GM19438 (cell line): ENCODE measurements at regions not wholly inside any gene's neighbourhood (a gene's known extent, or its start where the extent isn't known, plus 50 kb on each side); places are given as distances from the start of the nearest gene placed in this dataset.
"Not testable (repeated sequence)": the region's sequence is repeated elsewhere in the genome, so short reads cannot be mapped to it uniquely, and the experiment has no call there.

Experiments
- ATAC-seq: cut with Tn5 transposase; IDR thresholded peaks from one replicate; pipeline ENCODE4 v1.9.1; 2021; ENCODE audit warnings: low read depth; ENCODE audit not compliant: unreplicated experiment

- no peak for ATAC-seq
Measured at GRCh38 chr15:75100679-75101078, 77.3 kb downstream of the PPCDC start.

- no peak for ATAC-seq
Measured at GRCh38 chr15:75104804-75105557, 81.6 kb downstream of the PPCDC start.

GRCh38 chr15:75107516-75107907 is 84.1 kb downstream of the PPCDC start:
- no peak for ATAC-seq

GRCh38 chr15:75107908-75108838 is 84.8 kb downstream of the PPCDC start:
- ATAC-seq, result no peak

GRCh38 chr15:75109021-75109735 is 85.8 kb downstream of the PPCDC start:
- ATAC-seq, result no peak

GRCh38 chr15:75109736-75110130 is 86.3 kb downstream of the PPCDC start:
- no peak for ATAC-seq

GRCh38 chr15:75112278-75112847 is 89.0 kb downstream of the PPCDC start:
- ATAC-seq, result no peak

- ATAC-seq, result peak; percentile 58
Measured at GRCh38 chr15:75112848-75113492, 88.7 kb upstream of the C15orf39 start.

GRCh38 chr15:75114327-75114726 is 87.4 kb upstream of the C15orf39 start:
- ATAC-seq, result no peak

GRCh38 chr15:75114796-75115195 is 86.9 kb upstream of the C15orf39 start:
- no peak for ATAC-seq

- not testable (repeated sequence) for ATAC-seq
Measured at GRCh38 chr15:75115411-75115913, 86.2 kb upstream of the C15orf39 start.

- not testable (repeated sequence) for ATAC-seq
Measured at GRCh38 chr15:75116143-75116542, 85.5 kb upstream of the C15orf39 start.

GRCh38 chr15:75117993-75118392 is 83.7 kb upstream of the C15orf39 start:
- ATAC-seq, result no peak

GRCh38 chr15:75119312-75119711 is 82.4 kb upstream of the C15orf39 start:
- ATAC-seq, result not testable (repeated sequence)

GRCh38 chr15:75121491-75121890 is 80.2 kb upstream of the C15orf39 start:
- ATAC-seq, result no peak

- no peak for ATAC-seq
Measured at GRCh38 chr15:75123395-75123794, 78.3 kb upstream of the C15orf39 start.

- not testable (repeated sequence) for ATAC-seq
Measured at GRCh38 chr15:75124278-75124677, 77.4 kb upstream of the C15orf39 start.

GRCh38 chr15:75125935-75126334 is 75.7 kb upstream of the C15orf39 start:
- no peak for ATAC-seq

GRCh38 chr15:75126864-75127580 is 74.7 kb upstream of the C15orf39 start:
- no peak for ATAC-seq
